Astrocyte (in vitro differentiated cells and primary cell): ENCODE measurements at regions not wholly inside any gene's neighbourhood (a gene's known extent, or its start where the extent isn't known, plus 50 kb on each side); places are given as distances from the start of the nearest gene placed in this dataset.

Source experiments
- EZH2 ChIP-seq: IDR thresholded peaks from 2 replicates; pipeline ENCODE4 v1.6.1; 2012; ENCODE audit warnings: mild to moderate bottlenecking, low read length, inconsistent platforms; ENCODE audit not compliant: insufficient read depth
- TF ChIP-seq, protein P1 (sequence below): IDR thresholded peaks from 2 replicates; pipeline ENCODE4 v1.5.1; 2011; ENCODE audit warnings: low read depth, mild to moderate bottlenecking, inconsistent platforms, low read length, moderate library complexity; ENCODE audit not compliant: insufficient read depth

DNA sequence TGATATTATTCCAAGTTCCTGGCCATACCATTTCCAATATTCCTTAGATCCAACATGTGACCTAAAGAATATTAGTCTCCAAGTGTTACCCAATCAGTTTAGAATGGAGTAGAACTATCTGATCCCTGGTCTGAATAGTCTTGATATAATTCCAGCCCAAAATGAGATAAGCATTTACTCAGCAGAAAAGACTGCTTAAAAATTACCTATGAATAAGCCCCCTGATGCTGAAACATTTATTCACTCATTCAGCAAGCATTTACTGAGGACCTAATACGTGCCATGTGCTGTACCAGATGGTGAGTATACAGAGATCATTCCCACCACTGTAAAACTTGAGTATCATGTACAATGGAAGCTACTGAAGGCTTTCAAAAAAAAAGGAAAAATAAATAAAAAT, 157.0 kb downstream of the FAM114A2 start:
- TF ChIP-seq EZH2: no peak
- TF ChIP-seq, protein P1, sequence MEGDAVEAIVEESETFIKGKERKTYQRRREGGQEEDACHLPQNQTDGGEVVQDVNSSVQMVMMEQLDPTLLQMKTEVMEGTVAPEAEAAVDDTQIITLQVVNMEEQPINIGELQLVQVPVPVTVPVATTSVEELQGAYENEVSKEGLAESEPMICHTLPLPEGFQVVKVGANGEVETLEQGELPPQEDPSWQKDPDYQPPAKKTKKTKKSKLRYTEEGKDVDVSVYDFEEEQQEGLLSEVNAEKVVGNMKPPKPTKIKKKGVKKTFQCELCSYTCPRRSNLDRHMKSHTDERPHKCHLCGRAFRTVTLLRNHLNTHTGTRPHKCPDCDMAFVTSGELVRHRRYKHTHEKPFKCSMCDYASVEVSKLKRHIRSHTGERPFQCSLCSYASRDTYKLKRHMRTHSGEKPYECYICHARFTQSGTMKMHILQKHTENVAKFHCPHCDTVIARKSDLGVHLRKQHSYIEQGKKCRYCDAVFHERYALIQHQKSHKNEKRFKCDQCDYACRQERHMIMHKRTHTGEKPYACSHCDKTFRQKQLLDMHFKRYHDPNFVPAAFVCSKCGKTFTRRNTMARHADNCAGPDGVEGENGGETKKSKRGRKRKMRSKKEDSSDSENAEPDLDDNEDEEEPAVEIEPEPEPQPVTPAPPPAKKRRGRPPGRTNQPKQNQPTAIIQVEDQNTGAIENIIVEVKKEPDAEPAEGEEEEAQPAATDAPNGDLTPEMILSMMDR: no peak
